ENCODE measurements at regions not wholly inside any gene's neighbourhood (a gene's known extent, or its start where the extent isn't known, plus 50 kb on each side); places are given as distances from the start of the nearest gene placed in this dataset.

- no peaks in the 10 kb centered on the region for H3K27me3 ChIP-seq (ENCODE audit: control insufficient read depth in 5 of 5, insufficient read depth in 4 of 5, low read length in 5 of 5)
- no peaks in the 10 kb centered on the region for H3K36me3 ChIP-seq (ENCODE audit: control insufficient read depth in 5 of 5, insufficient read depth in 5 of 5, low read length in 5 of 5)
- H3K9me3 ChIP-seq (ENCODE audit: control insufficient read depth in 5 of 5, low read length in 5 of 5), result peaks cover 0 to 3% (median 0%) of the 10 kb centered on the region in 5 donors
- H3K4me3 ChIP-seq (ENCODE audit: low read depth in 1 of 5, low read length in 5 of 5), result no peak overlapping the region
- no peak overlapping the region for H3K9ac ChIP-seq (ENCODE audit: low read length in 5 of 5)
- H3K4me1 ChIP-seq (ENCODE audit: control insufficient read depth in 5 of 5, insufficient read depth in 5 of 5, low read length in 5 of 5), result peaks cover 0 to 6% (median 0%) of the 10 kb centered on the region in 5 donors
- no peak overlapping the region for H3K27ac ChIP-seq (ENCODE audit: low read depth, low read length)
These were observed 117.2 kb upstream of the KCNJ15 start for GRCh38 chr21:38139380-38140168.

DNA sequence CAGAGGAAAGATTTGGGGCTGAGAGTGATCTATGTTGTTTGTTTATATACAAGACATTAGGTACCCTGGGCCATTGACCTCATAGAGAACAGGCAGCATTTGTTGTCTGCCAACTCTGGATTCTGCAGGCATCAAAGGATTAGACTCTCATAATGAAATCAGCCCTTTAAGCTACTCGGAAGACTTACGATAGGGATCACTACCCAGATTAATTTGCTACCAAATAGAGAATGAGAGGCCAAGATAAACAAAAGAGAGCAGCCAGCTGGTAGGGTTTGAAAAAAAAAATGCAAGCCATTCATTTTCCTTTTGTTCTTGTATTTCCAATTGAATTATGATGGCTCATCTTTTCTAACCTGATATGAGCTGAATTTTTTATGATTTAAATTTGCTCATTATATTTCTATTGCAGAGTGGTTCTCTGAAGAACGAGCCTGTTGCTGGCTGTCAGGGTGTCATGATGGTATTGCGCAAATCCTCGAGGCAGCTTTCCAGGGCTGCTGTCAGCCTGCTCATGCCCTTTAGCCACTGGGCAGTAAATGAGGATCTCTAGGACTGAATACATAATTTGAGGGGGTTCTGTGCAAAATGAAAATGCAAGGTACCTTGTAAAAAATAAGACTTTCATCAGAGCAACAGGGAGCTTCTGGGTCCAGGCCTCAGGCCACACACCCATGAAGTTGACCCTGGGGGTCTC lies 116.4 kb upstream of the KCNJ15 start:
- H3K9me3 ChIP-seq (ENCODE audit: control insufficient read depth in 5 of 5, low read length in 5 of 5), result peaks cover 0 to 4% (median 0%) of the 10 kb centered on the region in 5 donors
- no peak overlapping the region for H3K4me3 ChIP-seq (ENCODE audit: low read depth in 1 of 5, low read length in 5 of 5)
- no peaks in the 10 kb centered on the region for H3K36me3 ChIP-seq (ENCODE audit: control insufficient read depth in 5 of 5, insufficient read depth in 5 of 5, low read length in 5 of 5)
- H3K27ac ChIP-seq (ENCODE audit: low read depth, low read length), result no peak overlapping the region
- peaks cover 0 to 6% (median 0%) of the 10 kb centered on the region in 5 donors for H3K4me1 ChIP-seq (ENCODE audit: control insufficient read depth in 5 of 5, insufficient read depth in 5 of 5, low read length in 5 of 5)
- no peak overlapping the region for H3K9ac ChIP-seq (ENCODE audit: low read length in 5 of 5)
- H3K27me3 ChIP-seq (ENCODE audit: control insufficient read depth in 5 of 5, insufficient read depth in 4 of 5, low read length in 5 of 5), result no peaks in the 10 kb centered on the region

DNA sequence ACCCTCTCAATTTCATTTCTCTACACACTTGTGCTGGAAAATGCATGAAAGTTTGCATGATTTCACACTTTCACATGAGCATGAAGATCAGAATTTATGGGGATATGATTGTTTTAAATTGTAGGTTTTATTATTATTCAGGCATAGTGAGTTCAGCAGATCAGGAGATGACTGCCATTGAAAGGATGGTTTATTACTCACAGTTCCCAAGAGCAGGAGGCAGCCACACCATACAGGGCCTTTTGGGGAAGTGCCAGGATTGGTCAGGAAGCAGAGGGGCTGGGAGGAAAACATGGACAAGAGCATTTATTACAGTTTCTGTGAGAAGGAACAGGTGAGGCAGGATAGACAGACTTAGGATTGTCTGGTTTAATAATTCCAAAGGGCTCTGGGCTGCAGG lies 114.6 kb upstream of the KCNJ15 start:
- Histone ChIP-seq H3K9ac (ENCODE audit: low read length in 5 of 5) (no peak overlapping the region), H3K9me3 (ENCODE audit: control insufficient read depth in 5 of 5, low read length in 5 of 5) (peaks cover 0 to 6% (median 2%) of the 10 kb centered on the region in 5 donors), H3K27me3 (ENCODE audit: control insufficient read depth in 5 of 5, insufficient read depth in 4 of 5, low read length in 5 of 5) (no peaks in the 10 kb centered on the region), H3K4me1 (ENCODE audit: control insufficient read depth in 5 of 5, insufficient read depth in 5 of 5, low read length in 5 of 5) (peaks cover 0 to 6% (median 0%) of the 10 kb centered on the region in 5 donors), H3K27ac (ENCODE audit: low read depth, low read length) (no peak overlapping the region), H3K36me3 (ENCODE audit: control insufficient read depth in 5 of 5, insufficient read depth in 5 of 5, low read length in 5 of 5) (no peaks in the 10 kb centered on the region), H3K4me3 (ENCODE audit: low read depth in 1 of 5, low read length in 5 of 5) (no peak overlapping the region)

DNA sequence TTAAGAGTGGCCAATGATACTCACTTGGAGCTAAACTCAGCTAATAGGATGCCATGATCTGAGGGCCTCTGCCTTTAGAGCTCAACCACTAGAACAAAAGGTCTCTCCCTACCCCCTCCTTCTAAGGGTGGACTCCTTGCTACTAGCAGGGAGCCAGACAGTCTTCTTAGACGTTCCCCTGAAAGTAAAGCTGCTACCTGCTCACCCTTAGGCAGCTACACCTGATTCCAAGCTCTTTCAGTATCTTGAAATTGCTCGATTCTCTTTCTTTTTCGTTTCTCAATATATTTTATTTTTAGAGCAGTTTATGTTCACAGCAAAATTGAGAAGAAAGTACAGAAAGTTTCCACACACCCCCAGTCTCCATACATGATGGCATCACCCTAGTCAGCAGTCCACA lies 112.6 kb upstream of the KCNJ15 start:
- H3K9me3 ChIP-seq (ENCODE audit: control insufficient read depth in 5 of 5, low read length in 5 of 5), result peaks cover 0 to 6% (median 2%) of the 10 kb centered on the region in 5 donors
- H3K4me1 ChIP-seq (ENCODE audit: control insufficient read depth in 5 of 5, insufficient read depth in 5 of 5, low read length in 5 of 5), result peaks cover 0 to 6% (median 0%) of the 10 kb centered on the region in 5 donors
- no peak overlapping the region for H3K9ac ChIP-seq (ENCODE audit: low read length in 5 of 5)
- no peaks in the 10 kb centered on the region for H3K27me3 ChIP-seq (ENCODE audit: control insufficient read depth in 5 of 5, insufficient read depth in 4 of 5, low read length in 5 of 5)
- no peak overlapping the region for H3K27ac ChIP-seq (ENCODE audit: low read depth, low read length)
- no peaks in the 10 kb centered on the region for H3K36me3 ChIP-seq (ENCODE audit: control insufficient read depth in 5 of 5, insufficient read depth in 5 of 5, low read length in 5 of 5)
- no peak overlapping the region for H3K4me3 ChIP-seq (ENCODE audit: low read depth in 1 of 5, low read length in 5 of 5)

DNA sequence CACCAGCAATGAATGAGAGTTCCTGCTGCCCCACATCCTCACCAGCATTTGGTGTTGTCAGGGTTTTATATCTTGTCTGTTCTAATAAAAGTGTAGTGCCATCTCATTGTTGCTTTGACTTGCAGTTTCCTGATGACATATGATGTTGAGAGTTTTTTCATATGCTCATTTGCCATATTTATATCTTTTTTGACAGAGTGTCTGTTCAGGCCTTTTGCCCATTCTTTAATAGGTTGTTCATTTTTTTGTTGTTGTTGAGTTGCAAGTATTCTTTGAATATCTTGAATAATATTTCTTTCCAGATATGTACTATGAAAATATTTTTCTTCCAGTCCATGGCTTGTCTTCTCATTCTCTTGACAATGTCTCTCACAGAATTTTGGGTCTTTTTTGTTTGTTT lies 111.7 kb upstream of the KCNJ15 start:
- H3K4me1 ChIP-seq (ENCODE audit: control insufficient read depth in 5 of 5, insufficient read depth in 5 of 5, low read length in 5 of 5), result peaks cover 0 to 6% (median 0%) of the 10 kb centered on the region in 5 donors
- peaks cover 0 to 6% (median 2%) of the 10 kb centered on the region in 5 donors for H3K9me3 ChIP-seq (ENCODE audit: control insufficient read depth in 5 of 5, low read length in 5 of 5)
- no peaks in the 10 kb centered on the region for H3K27me3 ChIP-seq (ENCODE audit: control insufficient read depth in 5 of 5, insufficient read depth in 4 of 5, low read length in 5 of 5)
- H3K27ac ChIP-seq (ENCODE audit: low read depth, low read length), result no peak overlapping the region
- H3K4me3 ChIP-seq (ENCODE audit: low read depth in 1 of 5, low read length in 5 of 5), result no peak overlapping the region
- H3K36me3 ChIP-seq (ENCODE audit: control insufficient read depth in 5 of 5, insufficient read depth in 5 of 5, low read length in 5 of 5), result no peaks in the 10 kb centered on the region
- H3K9ac ChIP-seq (ENCODE audit: low read length in 5 of 5), result no peak overlapping the region

DNA sequence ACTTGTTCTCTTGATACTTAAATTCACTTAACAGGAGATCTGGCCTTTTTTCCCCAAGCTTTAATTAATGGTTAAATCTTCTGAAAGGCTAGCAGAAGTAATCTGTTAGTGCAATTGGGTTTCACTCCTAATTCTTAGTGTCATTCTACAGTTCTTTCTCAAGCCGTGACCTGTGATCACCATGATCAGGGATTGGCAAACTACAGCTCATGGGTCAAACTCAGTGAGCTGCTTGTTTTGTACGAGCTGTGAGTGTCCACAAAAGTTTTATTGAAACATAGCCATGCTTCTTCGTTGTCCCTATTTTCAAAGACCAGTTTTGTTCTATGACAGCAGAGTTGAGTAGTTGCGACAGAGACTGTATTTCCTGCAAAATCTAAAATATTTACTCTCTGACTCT lies 109.4 kb upstream of the KCNJ15 start:
- Histone ChIP-seq H3K9ac (ENCODE audit: low read length in 5 of 5) (no peak overlapping the region), H3K27me3 (ENCODE audit: control insufficient read depth in 5 of 5, insufficient read depth in 4 of 5, low read length in 5 of 5) (peaks cover 0 to 2% (median 0%) of the 10 kb centered on the region in 5 donors), H3K36me3 (ENCODE audit: control insufficient read depth in 5 of 5, insufficient read depth in 5 of 5, low read length in 5 of 5) (no peaks in the 10 kb centered on the region), H3K9me3 (ENCODE audit: control insufficient read depth in 5 of 5, low read length in 5 of 5) (peaks cover 0 to 6% (median 2%) of the 10 kb centered on the region in 5 donors), H3K27ac (ENCODE audit: low read depth, low read length) (no peak overlapping the region), H3K4me3 (ENCODE audit: low read depth in 1 of 5, low read length in 5 of 5) (no peak overlapping the region), H3K4me1 (ENCODE audit: control insufficient read depth in 5 of 5, insufficient read depth in 5 of 5, low read length in 5 of 5) (no peaks in the 10 kb centered on the region)

- Histone ChIP-seq H3K27me3 (ENCODE audit: control insufficient read depth in 5 of 5, insufficient read depth in 4 of 5, low read length in 5 of 5) (peaks cover 0 to 2% (median 0%) of the 10 kb centered on the region in 5 donors), H3K4me1 (ENCODE audit: control insufficient read depth in 5 of 5, insufficient read depth in 5 of 5, low read length in 5 of 5) (no peaks in the 10 kb centered on the region), H3K9me3 (ENCODE audit: control insufficient read depth in 5 of 5, low read length in 5 of 5) (peaks cover 0 to 6% (median 0%) of the 10 kb centered on the region in 5 donors), H3K4me3 (ENCODE audit: low read depth in 1 of 5, low read length in 5 of 5) (no peak overlapping the region), H3K27ac (ENCODE audit: low read depth, low read length) (no peak overlapping the region), H3K36me3 (ENCODE audit: control insufficient read depth in 5 of 5, insufficient read depth in 5 of 5, low read length in 5 of 5) (no peaks in the 10 kb centered on the region), H3K9ac (ENCODE audit: low read length in 5 of 5) (no peak overlapping the region)
These were observed 108.7 kb upstream of the KCNJ15 start for GRCh38 chr21:38148046-38148445.

- H3K36me3 ChIP-seq (ENCODE audit: control insufficient read depth in 5 of 5, insufficient read depth in 5 of 5, low read length in 5 of 5), result no peaks in the 10 kb centered on the region
- peaks cover 0 to 2% (median 0%) of the 10 kb centered on the region in 5 donors for H3K27me3 ChIP-seq (ENCODE audit: control insufficient read depth in 5 of 5, insufficient read depth in 4 of 5, low read length in 5 of 5)
- peaks cover 0 to 2% (median 0%) of the 10 kb centered on the region in 5 donors for H3K9me3 ChIP-seq (ENCODE audit: control insufficient read depth in 5 of 5, low read length in 5 of 5)
- no peaks in the 10 kb centered on the region for H3K4me1 ChIP-seq (ENCODE audit: control insufficient read depth in 5 of 5, insufficient read depth in 5 of 5, low read length in 5 of 5)
- H3K27ac ChIP-seq (ENCODE audit: low read depth, low read length), result no peak overlapping the region
- no peak overlapping the region for H3K9ac ChIP-seq (ENCODE audit: low read length in 5 of 5)
- H3K4me3 ChIP-seq (ENCODE audit: low read depth in 1 of 5, low read length in 5 of 5), result no peak overlapping the region
These were observed 105.7 kb upstream of the KCNJ15 start for GRCh38 chr21:38151021-38151645.

GRCh38 chr21:38156200-38156599 lies 100.6 kb upstream of the KCNJ15 start:
- H3K27ac ChIP-seq (ENCODE audit: low read depth, low read length), result no peak overlapping the region
- H3K27me3 ChIP-seq (ENCODE audit: control insufficient read depth in 5 of 5, insufficient read depth in 4 of 5, low read length in 5 of 5), result peaks cover 0 to 6% (median 2%) of the 10 kb centered on the region in 5 donors
- H3K9ac ChIP-seq (ENCODE audit: low read length in 5 of 5), result no peak overlapping the region
- no peaks in the 10 kb centered on the region for H3K9me3 ChIP-seq (ENCODE audit: control insufficient read depth in 5 of 5, low read length in 5 of 5)
- H3K4me1 ChIP-seq (ENCODE audit: control insufficient read depth in 5 of 5, insufficient read depth in 5 of 5, low read length in 5 of 5), result peaks cover 0 to 3% (median 0%) of the 10 kb centered on the region in 5 donors
- no peak overlapping the region for H3K4me3 ChIP-seq (ENCODE audit: low read depth in 1 of 5, low read length in 5 of 5)
- no peaks in the 10 kb centered on the region for H3K36me3 ChIP-seq (ENCODE audit: control insufficient read depth in 5 of 5, insufficient read depth in 5 of 5, low read length in 5 of 5)

DNA sequence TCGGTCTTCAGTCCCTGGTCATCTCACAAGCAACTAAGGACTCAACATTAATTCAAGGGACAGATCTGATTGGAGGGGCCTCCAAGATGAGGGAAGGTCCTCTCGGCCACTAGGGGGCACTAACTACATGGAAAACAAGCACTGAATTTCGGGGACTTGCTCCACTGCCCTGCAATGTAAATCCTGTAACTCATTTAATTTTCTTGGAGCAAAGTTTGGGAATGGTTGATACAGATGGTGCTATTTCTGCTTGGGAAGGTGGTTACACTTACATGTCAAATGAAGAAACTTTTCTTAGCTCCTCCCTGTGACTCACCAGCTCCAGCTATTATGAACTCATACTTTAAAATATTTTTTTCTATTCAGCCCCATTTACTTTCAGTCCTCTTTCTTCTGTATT lies 97.4 kb upstream of the KCNJ15 start:
- Histone ChIP-seq H3K27ac (ENCODE audit: low read depth, low read length) (no peak overlapping the region), H3K4me3 (ENCODE audit: low read depth in 1 of 5, low read length in 5 of 5) (no peak overlapping the region), H3K9ac (ENCODE audit: low read length in 5 of 5) (no peak overlapping the region), H3K4me1 (ENCODE audit: control insufficient read depth in 5 of 5, insufficient read depth in 5 of 5, low read length in 5 of 5) (peaks cover 0 to 3% (median 0%) of the 10 kb centered on the region in 5 donors), H3K36me3 (ENCODE audit: control insufficient read depth in 5 of 5, insufficient read depth in 5 of 5, low read length in 5 of 5) (no peaks in the 10 kb centered on the region), H3K9me3 (ENCODE audit: control insufficient read depth in 5 of 5, low read length in 5 of 5) (no peaks in the 10 kb centered on the region), H3K27me3 (ENCODE audit: control insufficient read depth in 5 of 5, insufficient read depth in 4 of 5, low read length in 5 of 5) (peaks cover 0 to 6% (median 0%) of the 10 kb centered on the region in 5 donors)
